Body of pancreas (tissue), 4 donors: ENCODE measurements at regions not wholly inside any gene's neighbourhood (a gene's known extent, or its start where the extent isn't known, plus 50 kb on each side); places are given as distances from the start of the nearest gene placed in this dataset.
"Not testable (repeated sequence)": the region's sequence is repeated elsewhere in the genome, so short reads cannot be mapped to it uniquely, and the experiment has no call there.

ENCODE experiments used
- ATAC-seq: fragments of 150-250 bp; one replicate; pipeline ENCODE4 v1.9.1; 2016
- DNase-seq, 4 donors: peaks; one replicate each; pipeline ENCODE4 v3.0.0-alpha.2; 2019
- H3K27ac ChIP-seq, 4 donors: fragments of 200-600 bp; sonication (generic); 1 replicate in 3 of 4; 2 replicates in 1 of 4; pipeline versions ENCODE4 v1.5.1 to v1.6.1; 2016 to 2019; ENCODE audit warnings: mild to moderate bottlenecking in 1 of 4, mixed read lengths in 1 of 4, moderate library complexity in 1 of 4
- H3K27me3 ChIP-seq, 2 donors: fragments of 200-600 bp; sonication (generic); one replicate each; pipeline ENCODE4 v1.6.0; 2016; ENCODE audit warnings: mild to moderate bottlenecking in 1 of 2
- H3K36me3 ChIP-seq, 2 donors: fragments of 200-600 bp; sonication (generic); replicated peaks in 1 of 2; 2 replicates each; pipeline ENCODE4 v1.5.1; 2016; ENCODE audit warnings: low read depth in 2 of 2; ENCODE audit not compliant: insufficient read depth in 1 of 2
- H3K4me1 ChIP-seq: fragments of 200-600 bp; sonication (generic); one replicate; pipeline ENCODE4 v1.6.0; 2016
- H3K4me3 ChIP-seq, 2 donors: fragments of 200-600 bp; sonication (generic); 1 replicate in 1 of 2; 2 replicates in 1 of 2; pipeline ENCODE4 v1.5.1; 2016 to 2019
- H3K9me3 ChIP-seq, 3 donors: fragments of 200-600 bp; sonication (generic); 1 replicate in 2 of 3; 2 replicates in 1 of 3; pipeline ENCODE4 v1.5.1; 2016
- CTCF ChIP-seq, 7 experiments: fragments of 450-650 bp in 4 of 7; fragments of 200-600 bp in 3 of 7; sonication (generic) in 3 of 7; IDR thresholded peaks; one replicate each; pipeline ENCODE4 v1.5.1; 2016 to 2019; ENCODE audit warnings: antibody characterized with exemption in 7 of 7
- POLR2A ChIP-seq, 3 donors: fragments of 450-650 bp; IDR thresholded peaks; one replicate each; pipeline ENCODE4 v1.6.1; 2016; ENCODE audit warnings: antibody characterized with exemption in 3 of 3, mild to moderate bottlenecking in 2 of 3
- WGBS, 2 donors: methylation state at CpG; one replicate each; pipeline ENCODE4 v1.1.5; 2017; 5-methylcytosine and 5-hydroxymethylcytosine counted together
- intact Hi-C: fragments of 100-400 bp; cut with DNase I; formaldehyde crosslinking; loops from one replicate; pipeline ENCODE4 v1.15.1; 2023

GRCh38 chr22:40094485-40094884 lies 83.2 kb upstream of the TNRC6B start:
- ATAC-seq (no peak), DNase-seq (no peak)
- no peak overlapping the region for H3K4me3 ChIP-seq
- H3K27ac ChIP-seq: no peak overlapping the region
- 11 to 29% methylated on average over 1 of the region's 1 CpG for WGBS, 2 donors
- H3K9me3 ChIP-seq: no peaks in the 10 kb centered on the region
- H3K27me3 ChIP-seq: no peaks in the 10 kb centered on the region
- TF ChIP-seq POLR2A (IDR thresholded peaks at IDR 0.05) (no peak), CTCF (IDR thresholded peaks at IDR 0.05) (no peak)
- peaks cover 25% of the 10 kb centered on the region for H3K4me1 ChIP-seq
- intact Hi-C loops: no loop called here
- no peaks in the 10 kb centered on the region for H3K36me3 ChIP-seq

GRCh38 chr22:40099887-40100286 lies 77.8 kb upstream of the TNRC6B start:
- not testable (repeated sequence) for DNase-seq, H3K27me3 ChIP-seq, H3K36me3 ChIP-seq, ATAC-seq, H3K4me3 ChIP-seq, H3K9me3 ChIP-seq, H3K27ac ChIP-seq
- WGBS, 2 donors: 96% methylated on average over 7 of the region's 7 CpGs
- peaks cover 23% of the 10 kb centered on the region for H3K4me1 ChIP-seq
- intact Hi-C loops: loop anchor here (10.0 kb wide), 1 partner anchor 45 kb away; no protein-coding TSS in a partner anchor

GRCh38 chr22:40105755-40106154 lies 72.0 kb upstream of the TNRC6B start:
- no peak overlapping the region for H3K4me3 ChIP-seq
- H3K4me1 ChIP-seq: peaks cover 24% of the 10 kb centered on the region
- intact Hi-C loops: loop anchor here (10.0 kb wide), 1 partner anchor 51 kb away; no protein-coding TSS in a partner anchor
- no peaks in the 10 kb centered on the region for H3K27me3 ChIP-seq
- H3K9me3 ChIP-seq: no peaks in the 10 kb centered on the region
- TF ChIP-seq CTCF (IDR thresholded peaks at IDR 0.05) (no peak), POLR2A (IDR thresholded peaks at IDR 0.05) (no peak)
- 88 to 92% methylated on average over 3 of the region's 3 CpGs for WGBS, 2 donors
- DNase-seq: no peak
- H3K36me3 ChIP-seq: no peaks in the 10 kb centered on the region
- H3K27ac ChIP-seq: no peak overlapping the region
- no peak for ATAC-seq

GRCh38 chr22:40107244-40107643 lies 70.5 kb upstream of the TNRC6B start:
- Histone ChIP-seq H3K9me3 (no peaks in the 10 kb centered on the region), H3K27ac (peak overlapping the region in 1 of 4 donors; percentile 5), H3K4me1 (peaks cover 23% of the 10 kb centered on the region), H3K36me3 (no peaks in the 10 kb centered on the region), H3K4me3 (no peak overlapping the region), H3K27me3 (no peaks in the 10 kb centered on the region)
- no peak for TF ChIP-seq POLR2A (IDR thresholded peaks at IDR 0.05)
- ATAC-seq (no peak), DNase-seq (no peak)
- intact Hi-C loops: loop anchor here (10.0 kb wide), 1 partner anchor 52 kb away; no protein-coding TSS in a partner anchor
- 30 to 35% methylated on average over 1 of the region's 1 CpG for WGBS, 2 donors

- intact Hi-C loops: loop anchor here (10.0 kb wide), 1 partner anchor 53 kb away; no protein-coding TSS in a partner anchor
- no peaks in the 10 kb centered on the region for H3K9me3 ChIP-seq
- TF ChIP-seq POLR2A (IDR thresholded peaks at IDR 0.05): no peak
- TF ChIP-seq CTCF (IDR thresholded peaks at IDR 0.05): no peak
- no peak overlapping the region for H3K4me3 ChIP-seq
- no peaks in the 10 kb centered on the region for H3K27me3 ChIP-seq
- WGBS, 2 donors: 41 to 45% methylated on average over 6 of the region's 6 CpGs
- DNase-seq (peak; percentile 14 to 50 (median 23)), ATAC-seq (peak; percentile 77)
- no peaks in the 10 kb centered on the region for H3K36me3 ChIP-seq
- H3K4me1 ChIP-seq: peaks cover 23% of the 10 kb centered on the region
- H3K27ac ChIP-seq: peak overlapping the region in 3 of 4 donors; percentile 5 to 49 (median 26)
Measured at GRCh38 chr22:40107851-40108378, 69.8 kb upstream of the TNRC6B start.

- intact Hi-C loops: loop anchor here (10.0 kb wide), 1 partner anchor 54 kb away; no protein-coding TSS in a partner anchor
- H3K36me3 ChIP-seq: no peaks in the 10 kb centered on the region
- no peaks in the 10 kb centered on the region for H3K27me3 ChIP-seq
- peak overlapping the region in 3 of 4 donors; percentile 5 to 49 (median 26) for H3K27ac ChIP-seq
- H3K9me3 ChIP-seq: no peaks in the 10 kb centered on the region
- H3K4me1 ChIP-seq: peaks cover 23% of the 10 kb centered on the region
- H3K4me3 ChIP-seq: no peak overlapping the region
- ATAC-seq: no peak
- DNase-seq: no peak
- TF ChIP-seq POLR2A (IDR thresholded peaks at IDR 0.05) (no peak), CTCF (IDR thresholded peaks at IDR 0.05) (no peak)
Measured at GRCh38 chr22:40108396-40108795, 69.3 kb upstream of the TNRC6B start.

- intact Hi-C loops: loop anchor here (10.0 kb wide), 1 partner anchor 54 kb away; no protein-coding TSS in a partner anchor
- not testable (repeated sequence) for ATAC-seq
Measured at GRCh38 chr22:40108926-40109325, 68.8 kb upstream of the TNRC6B start.

More at GRCh38 chr22:40108926-40109325, 68.8 kb upstream of the TNRC6B start:
- not testable (repeated sequence) for H3K27me3 ChIP-seq, DNase-seq, H3K27ac ChIP-seq, H3K4me3 ChIP-seq, H3K9me3 ChIP-seq, H3K36me3 ChIP-seq
- peaks cover 25% of the 10 kb centered on the region for H3K4me1 ChIP-seq
- WGBS, 2 donors: 95 to 99% methylated on average over 5 of the region's 5 CpGs
